GM19193 (cell line): ENCODE measurements at regions not wholly inside any gene's neighbourhood (a gene's known extent, or its start where the extent isn't known, plus 50 kb on each side); places are given as distances from the start of the nearest gene placed in this dataset.

Experiments
- POLR2A ChIP-seq: IDR thresholded peaks from 4 replicates; pipeline ENCODE4 v1.6.1; 2011; ENCODE audit not compliant: insufficient read depth, insufficient read length; ENCODE audit errors: extremely low read depth

DNA sequence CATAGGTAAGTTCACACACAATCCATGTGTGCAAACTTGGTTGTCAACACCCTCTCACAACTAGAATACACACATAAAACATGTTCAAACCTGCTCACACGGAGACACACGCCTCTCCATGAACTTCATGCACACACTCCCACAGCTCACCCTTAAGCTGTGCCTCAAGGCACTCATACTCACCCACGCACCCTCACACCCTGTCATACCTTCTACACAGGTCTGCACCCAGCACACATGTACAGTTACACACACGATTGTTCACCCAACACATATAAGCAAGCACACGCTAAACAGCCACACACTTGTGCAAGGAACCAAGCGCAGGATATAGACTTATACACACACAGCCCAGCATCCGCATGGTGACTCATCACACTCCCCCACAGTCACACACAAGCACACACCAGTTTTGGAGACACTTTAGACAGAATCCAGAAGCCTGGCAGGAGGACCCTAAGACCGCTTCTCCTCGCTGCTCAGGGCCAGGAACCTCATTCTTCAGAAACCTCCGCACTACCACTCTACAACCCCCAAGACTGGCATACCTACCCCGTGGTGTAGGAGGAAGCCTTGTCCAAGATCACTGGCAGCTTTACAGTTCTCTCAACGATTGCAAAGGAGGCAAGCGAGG lies 58.7 kb upstream of the ZC3H12A start:
- TF ChIP-seq POLR2A = no peak

DNA sequence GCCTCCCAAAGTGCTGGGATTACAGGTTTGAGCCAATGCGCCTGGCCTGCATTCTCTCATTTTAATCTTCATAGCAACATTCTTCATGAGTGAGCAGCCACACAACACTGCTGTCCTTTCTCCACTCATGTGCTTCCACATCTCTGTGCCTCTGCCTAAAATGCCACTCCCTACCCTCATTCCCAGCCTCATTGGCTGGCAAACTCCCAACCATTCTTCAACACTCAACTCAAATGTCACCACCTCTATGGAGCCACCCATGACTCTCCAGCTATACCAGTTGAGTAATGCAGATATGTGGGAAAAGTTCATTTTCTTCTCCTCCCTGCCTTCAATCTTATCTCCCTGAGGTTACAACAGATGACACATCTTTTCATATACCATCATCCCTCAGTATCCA lies 53.9 kb upstream of the ZC3H12A start:
- no peak for TF ChIP-seq POLR2A

DNA sequence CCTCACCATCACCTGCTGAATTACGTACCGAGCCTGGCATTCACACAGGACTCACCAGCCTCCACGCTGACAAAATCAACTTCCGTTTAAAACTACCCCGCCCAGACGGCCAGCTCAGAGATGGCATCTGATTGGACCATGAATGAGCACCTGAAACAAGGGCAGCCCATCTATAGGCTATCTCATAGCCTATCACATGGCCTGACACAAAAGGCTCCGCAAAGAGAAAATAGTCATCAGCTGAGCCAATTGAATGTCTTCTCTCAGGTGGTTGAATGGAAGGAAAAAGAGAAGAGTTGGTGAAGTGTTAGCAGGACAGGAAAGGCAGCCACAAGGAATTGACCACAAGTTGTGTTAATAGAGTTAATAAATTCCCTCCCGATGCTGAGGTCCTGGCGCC lies 50.6 kb upstream of the ZC3H12A start:
- TF ChIP-seq POLR2A = no peak

DNA sequence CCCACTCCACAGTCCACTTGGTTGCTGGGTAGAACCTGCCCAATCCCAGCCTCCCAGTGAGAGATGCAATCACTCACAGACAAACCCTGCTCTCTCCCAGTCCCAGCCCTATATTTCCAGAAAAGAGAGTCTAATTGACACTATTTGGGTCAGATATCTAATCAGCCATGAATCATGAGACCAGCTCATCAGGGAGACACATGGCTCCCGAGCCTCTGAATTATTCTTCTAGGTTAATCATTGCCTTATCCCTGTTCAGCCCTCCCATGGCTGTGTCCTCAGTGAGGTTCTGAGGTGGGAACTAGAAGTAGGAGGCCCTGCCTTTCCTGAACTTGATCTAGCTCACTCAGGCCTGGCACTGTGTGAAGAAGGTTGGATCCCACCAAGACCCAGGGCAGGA lies 49.9 kb upstream of the ZC3H12A start:
- no peak for TF ChIP-seq POLR2A
